ENCODE measurements at regions not wholly inside any gene's neighbourhood (a gene's known extent, or its start where the extent isn't known, plus 50 kb on each side); places are given as distances from the start of the nearest gene placed in this dataset.

DNA sequence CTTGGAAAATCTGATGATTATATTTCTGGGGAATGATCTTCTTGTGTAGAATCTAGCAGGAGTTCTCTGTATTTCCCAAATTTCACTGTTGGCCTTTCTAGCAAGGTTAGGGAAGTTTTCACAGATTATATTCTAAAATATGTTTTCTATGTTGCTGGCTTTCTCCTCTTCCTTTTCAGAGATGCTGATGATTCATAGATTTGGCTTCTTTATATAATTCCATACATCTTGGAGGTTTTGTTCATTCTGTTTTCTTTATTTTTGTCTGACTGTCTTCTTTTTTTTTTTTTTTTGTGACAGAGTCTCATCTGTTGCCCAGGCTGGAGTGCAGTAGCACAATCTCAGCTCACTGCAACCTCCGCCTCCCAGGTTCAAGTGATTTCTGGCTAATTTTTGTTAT, 957.9 kb upstream of the SLIT2 start:
- peaks cover 22% of the 10 kb centered on the region for H3K36me3 Mint-ChIP-seq (ENCODE audit: low read depth)
- no peak overlapping the region for H3K27ac Mint-ChIP-seq
- peaks cover 4% of the 10 kb centered on the region for H3K4me1 Mint-ChIP-seq
- no peaks in the 10 kb centered on the region for H3K27me3 Mint-ChIP-seq (ENCODE audit: low read depth)
- TF ChIP-seq, protein P1, sequence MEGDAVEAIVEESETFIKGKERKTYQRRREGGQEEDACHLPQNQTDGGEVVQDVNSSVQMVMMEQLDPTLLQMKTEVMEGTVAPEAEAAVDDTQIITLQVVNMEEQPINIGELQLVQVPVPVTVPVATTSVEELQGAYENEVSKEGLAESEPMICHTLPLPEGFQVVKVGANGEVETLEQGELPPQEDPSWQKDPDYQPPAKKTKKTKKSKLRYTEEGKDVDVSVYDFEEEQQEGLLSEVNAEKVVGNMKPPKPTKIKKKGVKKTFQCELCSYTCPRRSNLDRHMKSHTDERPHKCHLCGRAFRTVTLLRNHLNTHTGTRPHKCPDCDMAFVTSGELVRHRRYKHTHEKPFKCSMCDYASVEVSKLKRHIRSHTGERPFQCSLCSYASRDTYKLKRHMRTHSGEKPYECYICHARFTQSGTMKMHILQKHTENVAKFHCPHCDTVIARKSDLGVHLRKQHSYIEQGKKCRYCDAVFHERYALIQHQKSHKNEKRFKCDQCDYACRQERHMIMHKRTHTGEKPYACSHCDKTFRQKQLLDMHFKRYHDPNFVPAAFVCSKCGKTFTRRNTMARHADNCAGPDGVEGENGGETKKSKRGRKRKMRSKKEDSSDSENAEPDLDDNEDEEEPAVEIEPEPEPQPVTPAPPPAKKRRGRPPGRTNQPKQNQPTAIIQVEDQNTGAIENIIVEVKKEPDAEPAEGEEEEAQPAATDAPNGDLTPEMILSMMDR (IDR thresholded peaks at IDR 0.05; ENCODE audit: unreplicated experiment in 3 of 3): no peak
- H3K4me3 Mint-ChIP-seq: no peak overlapping the region
- H3K9me3 Mint-ChIP-seq: peaks cover 50% of the 10 kb centered on the region

DNA sequence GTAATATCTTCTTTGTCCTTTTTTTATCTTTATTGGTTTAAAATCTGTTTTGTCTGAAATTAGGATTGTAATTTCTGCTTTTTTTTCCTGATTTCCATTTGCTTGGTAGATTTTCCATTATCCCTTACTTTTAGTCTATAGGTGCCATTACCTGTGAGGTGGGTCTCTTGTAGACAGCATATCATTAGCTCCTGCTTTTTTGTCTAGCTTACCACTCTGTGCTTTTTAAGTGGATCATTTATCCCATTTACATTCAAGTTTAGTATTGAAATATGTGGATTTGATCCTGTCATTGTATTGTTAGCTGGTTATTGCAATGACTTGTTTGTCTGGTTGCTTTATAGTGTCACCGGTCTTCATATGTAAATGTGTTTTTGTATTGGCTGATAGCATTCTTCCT, 958.6 kb upstream of the SLIT2 start:
- H3K4me3 Mint-ChIP-seq: no peak overlapping the region

DNA sequence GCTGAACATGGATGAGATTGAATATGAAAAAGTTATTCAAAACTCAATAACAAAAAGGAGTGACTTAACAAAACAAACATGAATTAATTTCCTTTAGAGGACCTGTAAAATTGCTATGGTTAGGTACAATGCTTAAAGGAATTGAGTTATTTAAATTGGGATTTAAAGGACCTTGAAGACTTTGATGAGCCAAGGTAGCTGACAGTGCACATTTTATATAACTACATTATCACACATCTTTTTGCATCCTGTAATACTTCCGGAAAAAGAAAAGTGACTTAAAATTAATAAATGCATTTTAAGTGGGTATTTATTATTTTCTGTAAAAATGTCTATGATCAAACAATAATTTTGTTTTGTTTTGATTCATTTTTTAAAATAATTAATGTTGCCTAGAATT, 964.8 kb upstream of the SLIT2 start:
- Mint-ChIP-seq H3K36me3 (ENCODE audit: low read depth) (peaks cover 10% of the 10 kb centered on the region), H3K4me3 (no peak overlapping the region), H3K9me3 (peaks cover 28% of the 10 kb centered on the region), H3K27me3 (ENCODE audit: low read depth) (no peaks in the 10 kb centered on the region), H3K27ac (no peak overlapping the region), H3K4me1 (no peaks in the 10 kb centered on the region)
- TF ChIP-seq, protein P1 (IDR thresholded peaks at IDR 0.05; ENCODE audit: unreplicated experiment in 3 of 3): no peak

More for the DNA sequence above, 958.6 kb upstream of the SLIT2 start:
- Mint-ChIP-seq H3K27me3 (ENCODE audit: low read depth) (no peaks in the 10 kb centered on the region), H3K4me1 (peaks cover 4% of the 10 kb centered on the region), H3K9me3 (peaks cover 50% of the 10 kb centered on the region), H3K27ac (no peak overlapping the region), H3K36me3 (ENCODE audit: low read depth) (peaks cover 22% of the 10 kb centered on the region)
- TF ChIP-seq, protein P1 (IDR thresholded peaks at IDR 0.05; ENCODE audit: unreplicated experiment in 3 of 3): no peak

DNA sequence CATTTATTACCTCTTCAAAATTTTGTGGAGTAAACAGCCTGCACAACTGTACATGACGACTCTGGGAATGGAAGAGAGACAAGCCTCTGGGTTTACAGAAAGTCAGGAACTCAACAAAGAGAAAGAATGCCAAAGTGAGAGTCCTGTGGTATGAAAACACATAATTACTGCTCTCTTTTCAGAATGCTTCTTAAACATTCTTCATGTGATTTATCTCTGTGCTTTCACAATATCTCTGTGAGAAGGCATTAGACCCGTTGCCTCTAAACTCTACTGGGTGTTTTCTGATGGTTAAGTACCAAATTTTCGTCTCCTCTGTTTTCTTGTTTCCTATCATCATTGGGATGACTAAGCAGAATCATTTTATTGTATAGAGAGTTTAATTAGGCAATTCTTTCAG, 966.6 kb upstream of the SLIT2 start:
- Mint-ChIP-seq H3K27me3 (ENCODE audit: low read depth) (no peaks in the 10 kb centered on the region), H3K36me3 (ENCODE audit: low read depth) (peaks cover 17% of the 10 kb centered on the region), H3K27ac (no peak overlapping the region), H3K4me1 (no peaks in the 10 kb centered on the region), H3K9me3 (peaks cover 30% of the 10 kb centered on the region), H3K4me3 (no peak overlapping the region)
- TF ChIP-seq, protein P1 (IDR thresholded peaks at IDR 0.05; ENCODE audit: unreplicated experiment in 3 of 3): no peak

DNA sequence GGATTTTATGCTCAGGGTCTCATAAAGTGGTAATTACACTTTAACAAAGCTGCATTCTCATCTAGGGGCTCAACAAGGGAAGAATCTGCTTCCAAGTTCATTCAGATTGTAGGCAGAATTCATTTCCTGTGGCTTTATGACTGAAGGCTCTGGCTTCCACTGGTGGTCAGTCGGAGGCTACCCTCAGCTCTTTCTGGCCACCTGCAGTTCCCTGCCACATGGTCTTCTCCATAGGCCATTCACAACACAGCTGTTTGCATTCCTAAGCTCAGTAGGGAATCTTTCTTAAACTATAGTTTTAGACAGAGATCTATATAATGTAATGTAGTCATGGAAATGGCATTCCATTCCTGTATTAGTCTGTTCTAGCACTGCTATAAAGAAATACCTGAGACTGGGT, 973.0 kb upstream of the SLIT2 start:
- TF ChIP-seq, protein P1 (IDR thresholded peaks at IDR 0.05; ENCODE audit: unreplicated experiment in 3 of 3): no peak
- peaks cover 31% of the 10 kb centered on the region for H3K9me3 Mint-ChIP-seq
- no peaks in the 10 kb centered on the region for H3K27me3 Mint-ChIP-seq (ENCODE audit: low read depth)
- H3K4me1 Mint-ChIP-seq: no peaks in the 10 kb centered on the region
- no peak overlapping the region for H3K4me3 Mint-ChIP-seq
- H3K27ac Mint-ChIP-seq: no peak overlapping the region
- peaks cover 17% of the 10 kb centered on the region for H3K36me3 Mint-ChIP-seq (ENCODE audit: low read depth)

DNA sequence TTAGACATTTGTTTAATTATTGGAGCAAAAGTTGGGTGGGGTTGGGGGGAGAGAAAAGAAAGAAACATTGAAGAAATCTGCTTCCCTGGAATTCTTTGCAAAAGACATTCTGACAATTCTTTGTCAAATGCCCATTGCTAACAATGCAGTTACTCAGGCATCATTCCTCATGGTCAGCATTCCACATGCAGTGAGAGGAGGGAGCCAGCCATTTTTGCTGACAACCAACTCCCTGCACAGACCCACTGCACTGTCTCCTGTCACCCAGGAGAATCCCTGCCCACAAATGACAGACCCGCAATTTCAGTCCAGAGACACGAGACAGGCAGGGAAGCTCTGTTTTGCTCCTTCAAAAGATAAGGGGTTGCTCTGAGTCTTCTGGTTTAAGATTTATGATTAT, 985.1 kb upstream of the SLIT2 start:
- TF ChIP-seq, protein P1 (IDR thresholded peaks at IDR 0.05; ENCODE audit: unreplicated experiment in 3 of 3): no peak
- Mint-ChIP-seq H3K36me3 (ENCODE audit: low read depth) (peaks cover 4% of the 10 kb centered on the region), H3K4me1 (peaks cover 7% of the 10 kb centered on the region), H3K27ac (peak overlapping the region; percentile 82 to 88 (median 82)), H3K9me3 (peaks cover 6% of the 10 kb centered on the region), H3K27me3 (ENCODE audit: low read depth) (no peaks in the 10 kb centered on the region), H3K4me3 (no peak overlapping the region)
